IMR-90 (cell line): ENCODE measurements at regions not wholly inside any gene's neighbourhood (a gene's known extent, or its start where the extent isn't known, plus 50 kb on each side); places are given as distances from the start of the nearest gene placed in this dataset.

ENCODE experiments used
- ATAC-seq: fragments of 200-7000 bp; cut with Tn5 transposase; 2 replicates; pipeline ENCODE4 v1.9.1; 2020; ENCODE audit warnings: low read depth, mild to moderate bottlenecking, moderate library complexity
- BruUV-seq: library from RNA; stranded (reverse); fragments of 400-500 nt; replicated peaks from 2 replicates; lab custom pipeline; 2021; lab: Mats Ljungman, UMichigan
- CTCF ChIA-PET: fragments of 300-600 bp; formaldehyde crosslinking; extraction: SDS; loops from one replicate; lab custom pipeline; 2021; ENCODE audit warnings: antibody characterized with exemption; lab: Yijun Ruan, JAX
- POLR2A ChIA-PET: fragments of 300-600 bp; sonication (Branson Sonifier 250); formaldehyde crosslinking; loops from one replicate; lab custom pipeline; 2022; ENCODE audit warnings: antibody characterized with exemption; ENCODE audit not compliant: unreplicated experiment; lab: Charles Lee
- DNase-seq: peaks from one replicate; pipeline ENCODE4 v3.0.0; 2013
- H2AFZ ChIP-seq: replicated peaks from 2 replicates; pipeline ENCODE3; 2013; ENCODE audit warnings: low read length, mild to moderate bottlenecking; ENCODE audit not compliant: poor library complexity
- H2AK5ac ChIP-seq: 2 replicates; pipeline ENCODE4 v1.6.1; 2013; ENCODE audit warnings: low read depth, low read length, inconsistent platforms
- H2AK9ac ChIP-seq: replicated peaks from 2 replicates; pipeline ENCODE3; 2013; ENCODE audit warnings: mild to moderate bottlenecking, low read depth, low read length, moderate library complexity; ENCODE audit not compliant: poor library complexity
- H2BK120ac ChIP-seq: 2 replicates; pipeline ENCODE4 v1.6.1; 2013; ENCODE audit warnings: low read depth, low read length, inconsistent platforms
- H2BK15ac ChIP-seq: 3 replicates; pipeline ENCODE4 v1.6.1; 2013; ENCODE audit warnings: low read depth, low read length, inconsistent platforms
- H2BK20ac ChIP-seq: 2 replicates; pipeline ENCODE4 v1.6.1; 2013; ENCODE audit warnings: low read depth, mild to moderate bottlenecking, inconsistent platforms, low read length, moderate library complexity
- H2BK5ac ChIP-seq: 2 replicates; pipeline ENCODE4 v1.6.1; 2013; ENCODE audit warnings: mild to moderate bottlenecking, low read depth, low read length, inconsistent platforms; ENCODE audit not compliant: poor library complexity, severe bottlenecking
- H3K14ac ChIP-seq: replicated peaks from 2 replicates; pipeline ENCODE4 v1.6.1; 2013; ENCODE audit warnings: low read depth, low read length, inconsistent platforms
- H3K18ac ChIP-seq: 2 replicates; pipeline ENCODE4 v1.6.1; 2013; ENCODE audit warnings: low read depth, low read length, control low read depth
- H3K23ac ChIP-seq: 2 replicates; pipeline ENCODE4 v1.6.1; 2013; ENCODE audit warnings: low read depth, low read length, inconsistent platforms
- H3K27ac ChIP-seq: 2 replicates; pipeline ENCODE4 v1.5.1; 2013; ENCODE audit warnings: mild to moderate bottlenecking, control low read depth, low read length; ENCODE audit not compliant: insufficient read depth
- H3K27me3 ChIP-seq: 2 replicates; pipeline ENCODE4 v1.6.1; 2013; ENCODE audit warnings: low read length; ENCODE audit not compliant: control insufficient read depth, insufficient read depth
- H3K36me3 ChIP-seq: 2 replicates; pipeline ENCODE4 v1.6.1; 2013; ENCODE audit warnings: low read length, mixed read lengths; ENCODE audit not compliant: control insufficient read depth, insufficient read depth
- H3K4ac ChIP-seq: 2 replicates; pipeline ENCODE4 v1.6.1; 2013; ENCODE audit warnings: low read depth, low read length, inconsistent platforms
- H3K4me1 ChIP-seq: 2 replicates; pipeline ENCODE4 v1.6.1; 2013; ENCODE audit warnings: low read length, mixed read lengths; ENCODE audit not compliant: control insufficient read depth, insufficient read depth
- H3K4me2 ChIP-seq: 2 replicates; pipeline ENCODE4 v1.6.1; 2013; ENCODE audit warnings: low read depth, mild to moderate bottlenecking, control low read depth, low read length, moderate library complexity
- H3K4me3 ChIP-seq: 2 replicates; pipeline ENCODE4 v1.5.1; 2013; ENCODE audit warnings: low read depth, mild to moderate bottlenecking, control low read depth, low read length, moderate library complexity; ENCODE audit not compliant: insufficient read depth
- H3K56ac ChIP-seq: 2 replicates; pipeline ENCODE4 v1.6.1; 2013; ENCODE audit warnings: low read length, inconsistent platforms; ENCODE audit not compliant: insufficient read depth; ENCODE audit errors: extremely low read depth
- H3K79me1 ChIP-seq, 2 experiments: 2 replicates each; pipeline ENCODE4 v1.6.1; 2013; ENCODE audit warnings: low read length in 2 of 2, inconsistent platforms in 1 of 2, low read depth in 1 of 2
- H3K9ac ChIP-seq: 2 replicates; pipeline ENCODE4 v1.6.1; 2013; ENCODE audit warnings: low read depth, low read length, control low read depth
- H3K9me1 ChIP-seq: 2 replicates; pipeline ENCODE4 v1.6.1; 2013; ENCODE audit warnings: low read length, inconsistent platforms; ENCODE audit not compliant: insufficient read depth
- H3K9me3 ChIP-seq: 2 replicates; pipeline ENCODE4 v1.6.1; 2013; ENCODE audit warnings: low read length; ENCODE audit not compliant: control insufficient read depth, insufficient read depth
- H4K20me1 ChIP-seq: 2 replicates; pipeline ENCODE4 v1.6.1; 2013; ENCODE audit warnings: low read length, inconsistent platforms; ENCODE audit not compliant: insufficient read depth
- H4K5ac ChIP-seq: 2 replicates; pipeline ENCODE4 v1.6.1; 2013; ENCODE audit warnings: mild to moderate bottlenecking, low read depth, low read length, control low read depth
- H4K8ac ChIP-seq, 2 experiments: 2 replicates each; pipeline ENCODE4 v1.6.1; 2013; ENCODE audit warnings: low read depth in 2 of 2, low read length in 2 of 2, control low read depth in 1 of 2, inconsistent platforms in 1 of 2
- H4K91ac ChIP-seq: 2 replicates; pipeline ENCODE4 v1.6.1; 2013; ENCODE audit warnings: low read depth, low read length, inconsistent platforms; ENCODE audit not compliant: insufficient read depth
- BHLHE40 ChIP-seq: fragments of 150-350 bp; IDR thresholded peaks from 2 replicates; pipeline ENCODE4 v1.6.1; 2016; ENCODE audit warnings: mild to moderate bottlenecking, low read depth, low read length
- CTCF ChIP-seq: conservative IDR thresholded peaks from 2 replicates; pipeline ENCODE4 v1.5.1; 2012; ENCODE audit warnings: mild to moderate bottlenecking, low read depth, low read length, improper control_type of control experiment
- ELK1 ChIP-seq: fragments of 150-350 bp; IDR thresholded peaks from 2 replicates; pipeline ENCODE4 v1.6.1; 2016; ENCODE audit warnings: low read depth, mild to moderate bottlenecking, low read length, moderate library complexity, borderline replicate concordance
- FOS ChIP-seq: fragments of 150-350 bp; IDR thresholded peaks from 2 replicates; pipeline ENCODE4 v1.6.1; 2016; ENCODE audit warnings: low read depth, low read length
- MAZ ChIP-seq: IDR thresholded peaks from 2 replicates; pipeline ENCODE4 v1.6.1; 2012; ENCODE audit warnings: low read depth, mild to moderate bottlenecking, low read length, improper control_type of control experiment, moderate library complexity, borderline replicate concordance
- RCOR1 ChIP-seq: IDR thresholded peaks from 2 replicates; pipeline ENCODE4 v1.6.1; 2012; ENCODE audit warnings: mild to moderate bottlenecking, low read length, improper control_type of control experiment; ENCODE audit not compliant: insufficient replicate concordance
- RFX5 ChIP-seq: IDR thresholded peaks from 2 replicates; pipeline ENCODE4 v1.8.0; 2012; ENCODE audit warnings: low read depth, mild to moderate bottlenecking, low read length, moderate library complexity
- WGBS, 2 experiments: methylation state at CpG; one replicate each; pipeline versions ENCODE4 v1.1.5 to v1.1.7; 2013; ENCODE audit warnings: missing lambda C conversion rate in 2 of 2; ENCODE audit not compliant: insufficient read length in 1 of 2; ENCODE audit errors: extremely low coverage in 2 of 2; 5-methylcytosine and 5-hydroxymethylcytosine counted together
- dilution Hi-C: fragments of 300-500 bp; cut with HindIII; formaldehyde crosslinking; loops from one replicate; pipeline ENCODE4 v1.14.3; 2018; ENCODE audit warnings: low sequenced_read_pairs; ENCODE audit not compliant: unreplicated experiment
- in situ Hi-C: fragments of 300-500 bp; cut with MboI; formaldehyde crosslinking; loops from 3 replicates; pipeline ENCODE4 v1.14.3; 2019; ENCODE audit warnings: low sequenced_read_pairs, inconsistent platforms, mixed read lengths
- intact Hi-C: fragments of 100-400 bp; cut with micrococcal nuclease; formaldehyde crosslinking; loops from 2 replicates; pipeline ENCODE4 v1.10.0; 2022
- TF ChIP-seq, protein P1 (sequence below): fragments of 150-350 bp; IDR thresholded peaks from 2 replicates; pipeline ENCODE4 v1.6.1; 2017; ENCODE audit warnings: mild to moderate bottlenecking, antibody characterized with exemption, low read length, low read depth

DNA sequence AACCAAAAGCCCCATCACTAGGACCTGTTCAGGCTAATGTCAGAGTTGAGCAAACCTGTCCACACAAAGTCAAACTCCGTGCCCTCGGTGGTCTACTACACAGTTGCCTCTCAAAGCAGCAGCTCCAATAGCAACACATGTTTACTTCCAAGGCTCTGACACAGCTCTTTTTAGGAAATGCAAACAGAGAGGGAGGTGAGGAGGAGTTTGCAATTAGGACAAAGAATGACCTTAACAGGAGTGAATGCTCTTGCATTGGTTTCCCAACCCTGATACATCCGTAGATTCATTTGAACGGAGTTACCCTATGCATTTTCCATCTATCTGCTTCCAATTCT, 64.8 kb upstream of the GOLGA8B start:
- ATAC-seq = no peak
- intact Hi-C loops = no loop called here

More for the DNA sequence above, 64.8 kb upstream of the GOLGA8B start:
- H2AK5ac ChIP-seq = no peak overlapping the region
- no peaks in the 10 kb centered on the region for H3K9me1 ChIP-seq
- H3K4me3 ChIP-seq = no peak overlapping the region
- POLR2A ChIA-PET = no interaction called here
- no peak overlapping the region for H3K4me2 ChIP-seq
- no peaks in the 10 kb centered on the region for H3K27me3 ChIP-seq
- no peaks in the 10 kb centered on the region for H4K20me1 ChIP-seq
- H4K8ac ChIP-seq = no peak overlapping the region
- no TSS peak for BruUV-seq
- CTCF ChIA-PET = no interaction called here
- H3K56ac ChIP-seq = no peak overlapping the region
- WGBS, 2 experiments = 100% methylated on average over 2 of the region's 4 CpGs; no CpG with 5 or more reads in 1 of the 2 experiments
- no peak overlapping the region for H2AK9ac ChIP-seq
- no peak overlapping the region for H3K23ac ChIP-seq
- no peak overlapping the region for H4K5ac ChIP-seq
- H3K14ac ChIP-seq = no peak overlapping the region
- no peaks in the 10 kb centered on the region for H3K36me3 ChIP-seq
- DNase-seq = no peak
- H2BK120ac ChIP-seq = no peak overlapping the region
- no peaks in the 10 kb centered on the region for H3K9me3 ChIP-seq
- H3K79me1 ChIP-seq = no peaks in the 10 kb centered on the region
- no peak overlapping the region for H3K9ac ChIP-seq
- H3K18ac ChIP-seq = no peak overlapping the region
- no peak overlapping the region for H2BK5ac ChIP-seq
- in situ Hi-C loops (no loop called here), dilution Hi-C loops (no loop called here)
- H2AFZ ChIP-seq = no peak overlapping the region
- no peak overlapping the region for H3K4ac ChIP-seq
- peaks cover 2% of the 10 kb centered on the region; the same call in 1 of the 2 replicates for H3K4me1 ChIP-seq
- no peak overlapping the region for H2BK20ac ChIP-seq
- no peak overlapping the region for H2BK15ac ChIP-seq
- TF ChIP-seq BHLHE40 = no peak
- no peak for TF ChIP-seq RFX5
- TF ChIP-seq CTCF = no peak
- TF ChIP-seq RCOR1 = no peak
- no peak for TF ChIP-seq MAZ
- no peak for TF ChIP-seq FOS
- TF ChIP-seq, protein P1, sequence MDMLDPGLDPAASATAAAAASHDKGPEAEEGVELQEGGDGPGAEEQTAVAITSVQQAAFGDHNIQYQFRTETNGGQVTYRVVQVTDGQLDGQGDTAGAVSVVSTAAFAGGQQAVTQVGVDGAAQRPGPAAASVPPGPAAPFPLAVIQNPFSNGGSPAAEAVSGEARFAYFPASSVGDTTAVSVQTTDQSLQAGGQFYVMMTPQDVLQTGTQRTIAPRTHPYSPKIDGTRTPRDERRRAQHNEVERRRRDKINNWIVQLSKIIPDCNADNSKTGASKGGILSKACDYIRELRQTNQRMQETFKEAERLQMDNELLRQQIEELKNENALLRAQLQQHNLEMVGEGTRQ = no peak
- TF ChIP-seq ELK1 = no peak
- no peak overlapping the region for H4K91ac ChIP-seq
- H3K27ac ChIP-seq = no peak overlapping the region
